ENCODE measurements at regions not wholly inside any gene's neighbourhood (a gene's known extent, or its start where the extent isn't known, plus 50 kb on each side); places are given as distances from the start of the nearest gene placed in this dataset.

- Histone ChIP-seq H3K9ac (ENCODE audit: low read depth, low read length, poor library complexity) (no peak overlapping the region), H2BK12ac (ENCODE audit: low read length) (no peak overlapping the region), H3K4ac (ENCODE audit: low read length) (no peak overlapping the region), H3K27me3 (ENCODE audit: control insufficient read depth in 3 of 3, insufficient read depth in 3 of 3, low read depth in 1 of 3, low read length in 3 of 3) (no peaks in the 10 kb centered on the region), H4K91ac (ENCODE audit: low read depth, low read length, poor library complexity) (no peak overlapping the region), H3K4me3 (ENCODE audit: low read length in 2 of 2) (no peak overlapping the region), H2AFZ (ENCODE audit: low read length) (no peak overlapping the region), H4K8ac (ENCODE audit: low read depth, low read length) (no peak overlapping the region), H3K4me2 (ENCODE audit: insufficient read depth, low read length, poor library complexity, severe bottlenecking) (no peak overlapping the region), H2AK5ac (ENCODE audit: low read depth, low read length) (no peak overlapping the region), H3K9me3 (replicated peaks in 1 of 2; ENCODE audit: control insufficient read depth in 2 of 2, insufficient read depth in 1 of 2, low read depth in 1 of 2, low read length in 2 of 2) (no peaks in the 10 kb centered on the region), H3K18ac (ENCODE audit: low read length) (no peak overlapping the region), H2BK120ac (ENCODE audit: low read depth, low read length) (no peak overlapping the region), H3K23ac (ENCODE audit: low read depth, low read length, poor library complexity) (no peak overlapping the region), H3K79me1 (ENCODE audit: low read depth, low read length) (no peaks in the 10 kb centered on the region), H3K27ac (replicated peaks; ENCODE audit: low read length) (no peak overlapping the region), H3K36me3 (replicated peaks in 1 of 2; ENCODE audit: control insufficient read depth in 2 of 2, insufficient read depth in 2 of 2, low read length in 2 of 2) (no peaks in the 10 kb centered on the region), H3K14ac (ENCODE audit: low read length) (no peak overlapping the region), H2BK15ac (ENCODE audit: low read length) (no peak overlapping the region), H3K4me1 (ENCODE audit: control insufficient read depth in 2 of 2, insufficient read depth in 1 of 2, low read depth in 1 of 2, low read length in 2 of 2) (no peaks in the 10 kb centered on the region), H2BK5ac (ENCODE audit: low read length) (no peak overlapping the region)
- DNase-seq (ENCODE audit: low spot score) = no peak
Measured at GRCh38 chr1:70571191-70571590, 160.1 kb downstream of the CTH start.

GRCh38 chr1:70573317-70573843 is 162.3 kb downstream of the CTH start:
- no CpG with 5 or more reads among the region's 2 CpGs for WGBS, 2 donors (ENCODE audit: extremely low coverage in 2 of 2, insufficient read length in 2 of 2, insufficient replicate concordance in 1 of 2)
- Histone ChIP-seq H3K4me2 (ENCODE audit: insufficient read depth, low read length, poor library complexity, severe bottlenecking) (no peak overlapping the region), H3K36me3 (replicated peaks in 1 of 2; ENCODE audit: control insufficient read depth in 2 of 2, insufficient read depth in 2 of 2, low read length in 2 of 2) (no peaks in the 10 kb centered on the region), H3K27ac (replicated peaks; ENCODE audit: low read length) (no peak overlapping the region), H3K9me3 (replicated peaks in 1 of 2; ENCODE audit: control insufficient read depth in 2 of 2, insufficient read depth in 1 of 2, low read depth in 1 of 2, low read length in 2 of 2) (no peaks in the 10 kb centered on the region), H3K9ac (ENCODE audit: low read depth, low read length, poor library complexity) (no peak overlapping the region), H4K91ac (ENCODE audit: low read depth, low read length, poor library complexity) (no peak overlapping the region), H2AFZ (ENCODE audit: low read length) (no peak overlapping the region), H3K14ac (ENCODE audit: low read length) (no peak overlapping the region), H3K23ac (ENCODE audit: low read depth, low read length, poor library complexity) (no peak overlapping the region), H2BK12ac (ENCODE audit: low read length) (no peak overlapping the region), H2BK120ac (ENCODE audit: low read depth, low read length) (no peak overlapping the region), H2AK5ac (ENCODE audit: low read depth, low read length) (no peak overlapping the region), H3K4ac (ENCODE audit: low read length) (no peak overlapping the region), H3K27me3 (ENCODE audit: control insufficient read depth in 3 of 3, insufficient read depth in 3 of 3, low read depth in 1 of 3, low read length in 3 of 3) (no peaks in the 10 kb centered on the region), H4K8ac (ENCODE audit: low read depth, low read length) (no peak overlapping the region), H3K4me3 (ENCODE audit: low read length in 2 of 2) (no peak overlapping the region), H2BK5ac (ENCODE audit: low read length) (no peak overlapping the region), H3K79me1 (ENCODE audit: low read depth, low read length) (no peaks in the 10 kb centered on the region), H2BK15ac (ENCODE audit: low read length) (no peak overlapping the region), H3K4me1 (ENCODE audit: control insufficient read depth in 2 of 2, insufficient read depth in 1 of 2, low read depth in 1 of 2, low read length in 2 of 2) (no peaks in the 10 kb centered on the region), H3K18ac (ENCODE audit: low read length) (no peak overlapping the region)
- no peak for DNase-seq (ENCODE audit: low spot score)

- Histone ChIP-seq H3K36me3 (replicated peaks in 1 of 2; ENCODE audit: control insufficient read depth in 2 of 2, insufficient read depth in 2 of 2, low read length in 2 of 2) (no peaks in the 10 kb centered on the region), H3K9me3 (replicated peaks in 1 of 2; ENCODE audit: control insufficient read depth in 2 of 2, insufficient read depth in 1 of 2, low read depth in 1 of 2, low read length in 2 of 2) (no peaks in the 10 kb centered on the region), H3K4me2 (ENCODE audit: insufficient read depth, low read length, poor library complexity, severe bottlenecking) (no peak overlapping the region), H3K27me3 (ENCODE audit: control insufficient read depth in 3 of 3, insufficient read depth in 3 of 3, low read depth in 1 of 3, low read length in 3 of 3) (no peaks in the 10 kb centered on the region), H3K9ac (ENCODE audit: low read depth, low read length, poor library complexity) (no peak overlapping the region), H2AK5ac (ENCODE audit: low read depth, low read length) (no peak overlapping the region), H2BK15ac (ENCODE audit: low read length) (no peak overlapping the region), H2BK120ac (ENCODE audit: low read depth, low read length) (no peak overlapping the region), H3K18ac (ENCODE audit: low read length) (no peak overlapping the region), H3K4me3 (ENCODE audit: low read length in 2 of 2) (no peak overlapping the region), H4K91ac (ENCODE audit: low read depth, low read length, poor library complexity) (no peak overlapping the region), H3K23ac (ENCODE audit: low read depth, low read length, poor library complexity) (no peak overlapping the region), H3K79me1 (ENCODE audit: low read depth, low read length) (no peaks in the 10 kb centered on the region), H2BK5ac (ENCODE audit: low read length) (no peak overlapping the region), H4K8ac (ENCODE audit: low read depth, low read length) (no peak overlapping the region), H3K27ac (replicated peaks; ENCODE audit: low read length) (no peak overlapping the region), H2AFZ (ENCODE audit: low read length) (no peak overlapping the region), H3K14ac (ENCODE audit: low read length) (no peak overlapping the region), H2BK12ac (ENCODE audit: low read length) (no peak overlapping the region), H3K4me1 (ENCODE audit: control insufficient read depth in 2 of 2, insufficient read depth in 1 of 2, low read depth in 1 of 2, low read length in 2 of 2) (no peaks in the 10 kb centered on the region), H3K4ac (ENCODE audit: low read length) (no peak overlapping the region)
- DNase-seq (ENCODE audit: low spot score) = no peak
Measured at GRCh38 chr1:70581661-70582060, 170.6 kb downstream of the CTH start.

DNA sequence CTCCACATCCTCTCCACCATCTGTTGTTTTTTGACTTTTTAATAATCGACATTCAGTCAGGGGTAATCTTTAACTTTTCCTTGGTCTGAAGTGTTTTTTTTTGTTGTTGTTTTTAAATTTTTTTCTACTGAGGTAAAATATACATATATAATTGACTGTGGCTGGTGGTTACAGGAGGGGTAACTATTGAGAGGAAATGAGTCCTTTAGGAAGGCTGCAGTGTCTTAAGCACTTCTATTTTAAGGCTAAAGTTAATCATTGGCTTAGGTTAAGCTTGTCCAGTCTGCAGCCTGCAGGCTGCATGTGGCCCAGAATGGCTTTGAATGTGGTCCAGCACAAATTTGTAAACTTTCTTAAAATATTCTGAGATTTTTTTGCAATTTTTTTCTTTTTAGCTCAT is 172.5 kb downstream of the CTH start:
- Histone ChIP-seq H3K4ac (ENCODE audit: low read length) (no peak overlapping the region), H2BK120ac (ENCODE audit: low read depth, low read length) (no peak overlapping the region), H2BK12ac (ENCODE audit: low read length) (no peak overlapping the region), H3K4me1 (ENCODE audit: control insufficient read depth in 2 of 2, insufficient read depth in 1 of 2, low read depth in 1 of 2, low read length in 2 of 2) (no peaks in the 10 kb centered on the region), H3K79me1 (ENCODE audit: low read depth, low read length) (no peaks in the 10 kb centered on the region), H2AK5ac (ENCODE audit: low read depth, low read length) (no peak overlapping the region), H2BK5ac (ENCODE audit: low read length) (no peak overlapping the region), H3K23ac (ENCODE audit: low read depth, low read length, poor library complexity) (no peak overlapping the region), H2AFZ (ENCODE audit: low read length) (no peak overlapping the region), H2BK15ac (ENCODE audit: low read length) (no peak overlapping the region), H3K9ac (ENCODE audit: low read depth, low read length, poor library complexity) (no peak overlapping the region), H3K36me3 (replicated peaks in 1 of 2; ENCODE audit: control insufficient read depth in 2 of 2, insufficient read depth in 2 of 2, low read length in 2 of 2) (no peaks in the 10 kb centered on the region), H3K18ac (ENCODE audit: low read length) (no peak overlapping the region), H3K27me3 (ENCODE audit: control insufficient read depth in 3 of 3, insufficient read depth in 3 of 3, low read depth in 1 of 3, low read length in 3 of 3) (no peaks in the 10 kb centered on the region), H4K91ac (ENCODE audit: low read depth, low read length, poor library complexity) (no peak overlapping the region), H3K9me3 (replicated peaks in 1 of 2; ENCODE audit: control insufficient read depth in 2 of 2, insufficient read depth in 1 of 2, low read depth in 1 of 2, low read length in 2 of 2) (no peaks in the 10 kb centered on the region), H3K27ac (replicated peaks; ENCODE audit: low read length) (no peak overlapping the region), H3K4me2 (ENCODE audit: insufficient read depth, low read length, poor library complexity, severe bottlenecking) (no peak overlapping the region), H3K4me3 (ENCODE audit: low read length in 2 of 2) (no peak overlapping the region), H3K14ac (ENCODE audit: low read length) (no peak overlapping the region), H4K8ac (ENCODE audit: low read depth, low read length) (no peak overlapping the region)
- no CpG with 5 or more reads among the region's 1 CpG for WGBS, 2 donors (ENCODE audit: extremely low coverage in 2 of 2, insufficient read length in 2 of 2, insufficient replicate concordance in 1 of 2)
- DNase-seq (ENCODE audit: low spot score) = no peak
